Left kidney (tissue), 1 donor: ENCODE measurements at regions not wholly inside any gene's neighbourhood (a gene's known extent, or its start where the extent isn't known, plus 50 kb on each side); places are given as distances from the start of the nearest gene placed in this dataset.

ENCODE experiments used
- DNase-seq: peaks from one replicate; pipeline ENCODE4 v3.0.0-alpha.2; 2013

DNA sequence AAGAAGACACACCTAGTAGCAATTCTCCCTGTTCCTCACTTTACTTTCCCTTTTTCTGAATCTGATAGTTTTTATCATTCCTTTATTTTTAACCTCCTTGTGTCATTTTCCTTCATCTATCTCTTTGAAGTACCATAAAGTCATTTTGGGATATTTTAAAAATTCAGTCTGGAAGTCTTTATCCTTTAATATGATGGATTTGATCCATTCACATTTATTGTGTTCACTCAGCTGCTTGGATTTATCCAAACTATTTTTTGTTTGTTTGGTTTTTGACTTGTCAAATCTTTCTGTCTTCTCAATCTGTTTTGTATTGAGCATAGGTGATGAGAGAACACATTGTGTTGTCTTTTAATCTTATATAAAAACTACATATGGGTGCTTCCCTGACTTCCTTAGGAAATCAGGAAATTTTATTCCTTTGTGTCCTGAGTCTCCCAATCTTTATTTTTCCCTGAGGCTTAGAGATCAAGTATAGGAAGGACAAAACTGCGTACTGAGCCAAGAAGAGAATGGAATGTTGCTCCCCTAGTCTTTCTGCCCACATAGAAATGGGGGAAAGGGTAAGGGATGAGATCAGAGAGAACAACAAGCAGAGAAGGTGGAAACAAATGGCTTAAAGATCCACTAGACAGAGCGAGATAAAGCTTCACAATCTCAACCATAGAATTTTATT, 132.7 kb upstream of the HABP2 start:
- no peak for DNase-seq

DNA sequence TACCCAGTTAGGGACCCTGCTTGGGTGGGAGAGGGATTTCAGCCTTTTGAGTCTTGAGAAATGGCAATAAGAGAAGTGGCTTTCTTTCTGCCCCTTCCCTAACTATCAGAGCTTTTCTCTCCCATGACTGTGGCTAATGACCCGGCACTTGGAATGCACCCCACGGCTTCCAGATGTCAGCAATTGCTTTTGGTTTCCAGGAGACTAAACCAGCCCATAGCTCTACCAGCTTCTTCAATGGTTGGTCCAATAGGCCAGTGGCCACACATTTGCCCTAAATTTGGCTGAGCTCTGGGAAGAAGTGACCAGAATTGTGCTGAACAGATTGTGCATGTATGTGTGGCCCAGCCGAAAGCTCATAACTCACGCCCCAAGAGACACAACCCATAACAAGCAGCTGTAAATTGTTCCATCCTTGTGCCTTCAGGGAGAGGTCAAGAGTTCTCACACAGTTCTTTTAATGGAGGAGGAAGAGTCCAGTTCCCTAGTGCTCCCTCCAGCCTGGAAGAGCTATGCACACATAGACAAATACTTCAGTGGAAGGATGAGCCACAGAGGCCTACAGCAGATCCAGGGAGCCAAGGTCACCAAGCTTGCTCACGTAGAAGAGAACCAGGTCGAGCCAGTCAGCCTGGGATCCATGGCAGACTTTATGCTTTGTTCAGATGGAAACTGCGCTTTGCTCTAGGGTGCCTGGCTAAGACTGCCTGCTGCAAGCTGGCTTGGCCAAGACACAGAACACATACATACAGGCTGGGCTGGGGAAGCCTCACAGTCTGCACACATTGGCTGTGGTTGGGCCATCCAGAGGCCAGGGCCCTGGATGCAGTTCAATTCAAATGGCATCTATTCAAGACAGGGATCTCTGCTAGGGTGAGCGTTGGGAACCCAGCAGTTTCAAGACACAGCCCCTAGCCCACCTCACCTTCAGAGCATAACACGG, 131.8 kb upstream of the HABP2 start:
- DNase-seq: no peak

DNA sequence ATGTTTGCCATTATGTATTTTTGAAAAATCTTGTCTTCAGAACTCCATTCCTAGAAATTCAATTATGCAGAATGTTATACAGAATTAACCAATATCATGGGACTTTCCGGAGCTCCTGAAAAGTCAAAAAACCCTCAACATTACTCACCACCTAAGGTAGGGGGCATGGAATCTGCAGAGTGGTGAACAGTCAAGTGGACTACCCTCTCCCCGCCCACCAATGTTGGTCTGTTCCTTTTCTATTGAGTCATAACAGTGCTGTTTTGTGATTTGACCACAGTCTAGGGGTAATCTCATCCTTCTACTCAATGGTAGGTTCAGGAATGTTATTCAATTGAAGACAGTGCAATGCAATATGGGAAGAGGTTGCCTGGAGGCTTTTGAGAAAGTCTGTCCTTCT, 130.5 kb upstream of the HABP2 start:
- no peak for DNase-seq

DNA sequence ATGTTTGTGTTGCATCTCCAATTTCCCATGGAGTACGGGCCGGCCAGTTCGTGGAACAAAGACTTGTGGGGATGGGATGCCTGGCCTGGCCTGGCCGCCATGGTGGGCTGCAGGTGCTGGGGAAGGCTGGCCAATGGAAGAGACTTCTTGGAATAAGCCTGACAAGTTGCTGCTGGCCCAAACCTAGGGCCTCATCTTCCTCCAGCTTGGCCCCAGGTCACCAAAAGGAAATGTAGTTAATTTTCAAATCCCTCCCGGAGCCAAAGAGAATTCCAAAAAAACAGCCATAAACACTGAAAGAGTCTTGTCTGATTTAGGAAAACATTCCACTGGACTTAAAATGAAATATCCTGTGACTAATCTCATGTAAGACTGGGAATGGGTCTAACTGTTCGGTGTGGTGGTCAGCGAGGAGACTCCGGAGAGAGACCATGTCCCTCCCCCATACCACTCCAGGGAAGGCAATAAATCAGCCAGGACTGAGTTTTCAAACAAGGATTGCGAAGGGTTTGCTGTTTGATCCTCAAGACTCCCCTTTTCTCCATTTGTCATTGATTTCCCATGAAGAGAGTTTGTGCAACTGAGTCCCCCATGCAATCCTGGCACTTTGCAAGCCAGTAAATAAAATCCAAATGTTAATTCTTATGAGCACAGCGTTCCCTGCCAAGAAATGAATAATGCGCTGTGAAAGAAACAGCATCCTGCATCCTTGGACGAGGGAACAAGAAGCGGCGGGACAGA, 128.7 kb upstream of the HABP2 start:
- DNase-seq: no peak

DNA sequence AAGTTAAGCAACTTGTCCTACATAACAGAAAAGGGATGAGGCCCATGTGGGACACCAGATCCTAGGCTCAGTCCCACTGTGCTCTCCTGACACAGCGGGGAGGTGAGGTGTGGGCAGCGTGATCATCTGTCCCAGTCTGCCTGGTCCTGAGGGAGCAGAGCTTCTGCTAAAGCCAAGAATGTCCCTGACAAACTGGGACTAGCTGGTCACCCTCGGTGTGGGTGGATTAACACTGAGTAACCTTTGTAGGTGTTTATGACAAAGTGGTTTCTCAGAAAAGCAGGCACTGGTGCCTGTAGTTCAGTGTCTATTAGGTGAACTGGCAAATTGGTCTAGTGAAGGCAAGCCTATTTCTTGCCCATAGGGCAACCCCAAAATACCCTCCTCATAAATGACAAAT, 127.8 kb upstream of the HABP2 start:
- no peak for DNase-seq

DNA sequence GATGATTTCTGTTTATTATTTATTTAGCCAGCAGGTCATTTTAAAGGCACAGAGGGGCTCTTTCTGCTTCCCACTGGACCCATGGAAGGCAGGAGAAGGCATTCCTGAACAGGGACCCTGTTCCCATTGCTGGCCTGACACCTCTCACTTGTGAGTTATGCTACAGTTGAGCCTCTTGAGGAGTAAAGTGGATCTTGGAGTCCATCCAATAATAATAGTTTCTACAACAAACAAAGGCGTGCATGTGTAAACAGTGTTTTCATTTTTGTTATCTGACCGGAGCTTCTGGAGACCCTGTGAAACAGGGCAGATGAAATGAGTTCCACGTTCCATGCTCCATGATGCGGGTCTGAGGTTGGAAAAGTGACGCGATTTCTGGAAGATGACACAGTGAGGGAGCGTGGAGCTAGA, 127.3 kb upstream of the HABP2 start:
- DNase-seq: peak; percentile 62

DNA sequence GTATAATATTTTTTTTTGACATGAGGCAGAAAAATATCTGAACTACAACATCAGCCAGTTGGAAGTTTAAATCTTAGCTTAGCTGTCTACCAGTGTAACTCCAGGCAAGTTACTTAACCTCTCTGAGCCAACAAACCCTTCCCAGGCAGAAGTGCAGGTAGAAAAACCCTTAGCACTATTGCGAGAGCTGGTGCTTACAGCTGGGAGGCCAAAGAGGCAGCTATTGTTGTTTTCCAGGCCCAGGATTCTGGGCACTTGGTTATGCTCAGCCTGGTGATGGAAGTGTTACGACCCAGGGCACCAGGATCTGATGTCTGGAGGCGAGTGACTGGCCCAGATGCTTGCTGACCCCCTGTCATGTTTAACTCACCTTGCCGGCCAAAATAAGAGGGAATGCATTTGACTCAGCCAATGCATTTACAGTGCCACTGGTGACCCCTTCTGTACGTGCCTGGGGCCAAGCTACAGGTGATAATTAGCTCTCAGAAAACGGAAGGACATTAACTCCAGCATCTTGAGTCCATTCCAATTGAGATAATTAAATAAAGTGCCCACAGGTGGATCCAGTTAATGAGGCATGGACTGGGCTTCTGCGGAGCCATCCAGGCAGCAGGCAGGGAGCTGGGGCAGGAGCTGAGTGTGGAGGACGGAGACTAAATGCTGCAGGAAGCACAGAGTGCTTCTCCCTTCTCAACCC, 126.5 kb upstream of the HABP2 start:
- no peak for DNase-seq

DNA sequence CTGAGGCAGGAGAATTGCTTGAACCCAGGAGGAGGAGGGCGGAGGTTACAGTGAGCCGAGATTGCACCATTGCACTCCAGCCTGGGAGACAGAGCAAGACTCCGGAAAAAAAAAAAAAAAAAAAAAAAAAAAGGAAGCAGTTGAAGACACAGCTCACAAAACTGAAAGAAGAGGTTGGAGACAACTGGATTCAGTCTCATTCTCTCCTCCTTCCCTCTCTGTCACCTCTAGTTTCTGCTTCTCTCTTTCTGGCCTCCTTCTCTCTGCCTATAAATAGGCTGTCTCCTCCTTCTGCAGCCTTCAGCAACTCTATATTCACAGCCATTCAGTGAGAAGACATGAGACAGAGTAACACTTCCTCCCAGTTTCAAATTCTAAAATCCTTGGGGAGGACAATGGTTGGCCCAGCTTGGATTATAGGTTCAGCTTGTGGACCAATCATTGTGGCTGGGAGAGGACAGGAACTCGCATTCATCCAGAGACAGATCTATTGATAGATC, 125.6 kb upstream of the HABP2 start:
- no peak for DNase-seq

DNA sequence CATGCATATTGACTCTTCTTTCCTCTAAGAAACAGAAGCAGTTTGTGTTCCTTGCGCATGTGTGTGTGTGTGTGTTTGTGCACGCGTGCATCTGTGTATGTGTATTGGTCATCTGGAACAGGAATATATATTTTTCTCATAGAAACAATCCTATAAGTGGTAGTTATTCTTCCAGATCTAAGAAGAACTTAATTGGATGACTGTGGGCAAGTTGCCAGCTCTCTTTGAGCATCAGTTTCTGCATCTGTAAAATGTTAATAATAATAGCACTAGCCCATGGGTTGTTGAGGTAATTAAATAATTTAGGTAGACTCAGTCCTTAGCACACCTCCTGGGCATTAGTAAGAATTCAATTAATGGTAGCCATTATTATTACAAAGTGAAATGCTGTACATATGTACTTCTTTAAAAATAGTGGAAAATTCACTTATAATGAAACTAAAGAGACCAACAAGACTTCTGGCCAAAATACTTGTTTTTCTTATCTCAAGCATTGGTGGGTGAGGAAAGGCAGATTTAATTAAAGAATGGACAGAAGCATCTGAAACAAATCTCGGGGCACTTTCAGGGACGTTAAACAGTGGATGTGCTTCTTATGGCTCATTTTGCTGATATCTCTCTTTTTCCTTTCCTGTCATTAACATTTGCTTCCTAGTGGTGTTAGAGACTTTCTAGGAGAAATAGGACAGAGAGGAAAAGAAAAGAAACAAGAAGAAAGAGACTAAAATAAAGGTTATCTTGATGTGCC, 124.9 kb upstream of the HABP2 start:
- no peak for DNase-seq

DNA sequence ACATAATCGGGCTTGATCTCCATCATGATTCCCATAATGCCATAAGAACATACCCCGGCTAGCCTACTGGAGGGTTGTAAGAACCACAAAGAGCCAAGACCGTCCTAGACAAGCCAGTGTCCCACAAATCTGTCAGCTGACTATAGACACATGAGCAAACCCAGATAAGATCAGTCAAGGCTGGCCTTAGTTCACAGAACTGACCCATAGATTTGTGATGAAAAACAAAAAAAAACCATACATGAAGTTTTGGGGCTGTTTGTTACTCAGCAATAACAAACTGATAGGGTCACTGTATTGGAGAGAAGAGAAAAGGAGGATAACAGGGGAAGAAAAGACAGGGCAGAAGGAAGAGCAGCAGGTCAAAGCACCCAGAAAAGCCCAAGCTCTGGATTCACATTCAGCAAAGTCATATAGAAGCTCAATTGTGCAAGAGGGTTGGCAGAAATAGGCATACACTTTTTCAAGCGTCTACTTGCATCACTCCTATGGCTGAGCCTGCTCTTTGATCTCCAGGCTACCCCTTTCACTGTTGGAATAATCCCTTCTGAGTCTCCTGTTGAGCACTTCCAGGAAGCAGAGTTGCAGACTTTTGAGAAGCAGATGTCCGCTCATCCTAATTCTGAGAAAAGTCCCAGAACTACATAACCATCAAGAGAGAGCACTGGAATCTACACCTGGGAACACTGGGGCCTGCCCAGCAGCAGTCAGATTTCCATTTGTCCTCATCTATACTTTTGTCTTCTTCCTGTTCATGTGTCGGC, 122.0 kb upstream of the HABP2 start:
- DNase-seq: no peak

DNA sequence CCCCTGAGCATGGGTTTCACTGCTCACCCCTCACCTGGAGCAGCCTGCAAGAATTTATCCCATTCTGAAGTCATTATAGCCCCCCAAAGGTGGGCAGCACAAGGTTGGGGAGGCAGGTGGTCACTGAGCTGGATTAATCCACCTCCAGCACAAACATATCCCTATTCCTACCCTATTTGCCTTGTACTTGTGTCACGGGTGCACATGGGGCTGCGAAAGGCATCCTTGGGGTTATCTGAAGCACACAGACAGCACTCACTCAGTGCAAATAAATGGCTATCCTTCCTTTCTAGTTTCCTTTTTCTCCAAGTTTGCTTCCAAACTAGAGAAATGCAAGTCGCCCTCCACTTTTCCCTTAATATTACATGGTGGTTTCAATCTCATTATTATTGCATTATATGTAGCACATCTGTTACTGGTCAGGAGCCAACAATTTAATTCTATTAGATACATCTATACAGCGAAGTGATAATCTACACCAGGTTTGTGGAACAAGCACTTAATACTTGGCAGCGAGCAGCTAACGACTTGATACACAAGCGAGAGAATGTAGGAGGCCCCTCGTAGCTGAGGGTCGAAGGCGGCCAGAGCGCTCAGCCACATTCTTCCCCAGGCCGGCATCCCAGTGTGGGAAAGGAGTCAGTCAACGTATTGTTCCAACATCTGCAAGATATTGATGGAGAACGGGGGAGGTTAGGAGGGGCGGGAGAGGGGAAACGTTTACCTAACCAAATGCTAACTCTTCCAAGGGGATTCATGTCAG, 121.3 kb upstream of the HABP2 start:
- DNase-seq: no peak

DNA sequence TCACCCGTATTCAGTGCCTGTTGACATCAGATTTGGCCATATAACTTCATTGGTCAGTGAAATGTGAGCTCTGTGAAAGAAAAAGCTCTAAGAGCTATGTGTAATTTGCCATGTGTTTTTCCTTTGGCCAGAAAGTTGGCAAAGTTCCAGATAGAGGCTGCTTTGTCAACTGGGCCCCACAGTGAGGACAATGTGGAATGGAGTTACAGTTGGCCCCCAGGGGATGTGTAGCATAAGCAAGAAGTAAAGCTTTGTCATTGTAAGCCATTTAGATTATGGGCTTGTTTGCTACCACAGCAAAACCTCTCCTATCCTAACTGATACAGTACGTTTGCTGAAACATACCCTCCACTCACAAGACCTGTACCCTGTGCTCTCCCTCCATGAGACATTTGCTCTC, 119.1 kb upstream of the HABP2 start:
- DNase-seq: no peak

DNA sequence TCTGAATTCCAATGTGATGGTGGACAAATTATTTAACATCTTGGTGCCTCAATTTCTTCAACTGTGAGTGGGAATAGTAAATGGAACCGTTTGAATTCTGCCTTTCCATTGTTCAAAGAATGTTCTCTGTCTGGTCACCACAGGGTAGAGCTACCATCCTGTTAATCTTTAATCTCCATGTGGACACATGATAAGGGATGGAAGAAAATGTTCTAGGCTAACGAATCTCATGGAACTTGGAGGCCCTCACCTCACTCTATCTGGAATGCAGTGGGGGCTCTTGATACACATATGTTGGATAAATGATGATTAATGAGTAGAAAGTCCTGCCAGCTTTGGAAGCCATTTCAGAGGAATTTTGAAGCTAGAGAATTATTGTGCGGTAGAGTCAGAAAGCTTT, 118.5 kb upstream of the HABP2 start:
- DNase-seq: no peak

DNA sequence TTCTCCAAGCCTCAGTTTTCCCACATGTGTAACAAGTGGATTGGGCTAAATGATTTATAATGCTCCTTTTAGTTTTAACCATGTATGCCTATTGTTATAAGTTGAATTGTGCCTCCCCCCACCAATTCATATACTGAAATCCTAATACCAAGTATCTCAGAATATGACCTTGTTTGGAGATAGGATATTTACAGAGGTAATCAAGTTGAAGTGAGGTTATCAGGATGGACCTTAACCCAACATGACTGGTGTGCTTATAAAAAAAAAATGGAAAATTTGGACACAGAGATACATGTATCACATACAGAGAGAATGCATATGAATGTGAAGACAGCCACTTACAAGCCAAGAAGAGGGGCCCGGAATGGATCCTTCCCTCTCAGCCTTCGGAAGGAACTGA, 117.9 kb upstream of the HABP2 start:
- DNase-seq: no peak

DNA sequence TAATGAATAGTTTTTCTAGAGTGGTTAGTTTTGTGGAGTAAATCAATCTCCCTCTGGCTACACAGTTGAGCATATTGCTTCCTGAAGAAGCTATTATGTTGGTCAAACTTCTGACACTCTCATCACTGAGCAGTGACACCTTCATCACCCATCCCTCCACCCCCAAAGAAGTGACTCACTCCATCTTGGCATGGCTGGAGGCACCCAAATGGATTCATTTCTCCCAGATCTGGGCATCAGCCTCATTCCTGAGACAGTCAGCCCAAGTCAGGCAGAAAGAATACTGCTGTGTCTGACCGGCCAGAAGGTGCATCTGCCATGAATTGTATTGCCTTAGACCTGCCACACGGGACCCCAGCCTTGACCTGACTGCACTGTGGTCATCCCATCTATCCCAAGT, 117.0 kb upstream of the HABP2 start:
- DNase-seq: no peak

DNA sequence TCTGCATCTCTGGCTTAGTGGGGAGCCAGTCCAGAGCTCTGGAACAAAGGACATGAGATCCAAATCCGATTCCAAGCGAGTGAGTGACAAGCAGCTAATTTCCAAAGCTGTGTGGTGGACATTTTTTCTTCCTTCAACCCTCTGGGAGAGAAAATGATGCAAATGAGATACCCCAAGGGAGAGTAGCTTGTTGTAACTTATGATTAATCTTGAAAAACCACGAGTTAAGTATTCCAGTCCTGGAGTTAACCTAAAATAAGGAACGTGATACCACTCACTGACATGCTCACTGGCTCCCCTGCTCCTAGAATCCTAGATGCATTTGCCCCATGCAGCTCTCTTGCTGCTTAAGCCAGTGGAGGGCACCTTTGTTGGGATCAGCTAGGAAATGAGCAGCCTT, 116.0 kb upstream of the HABP2 start:
- no peak for DNase-seq

DNA sequence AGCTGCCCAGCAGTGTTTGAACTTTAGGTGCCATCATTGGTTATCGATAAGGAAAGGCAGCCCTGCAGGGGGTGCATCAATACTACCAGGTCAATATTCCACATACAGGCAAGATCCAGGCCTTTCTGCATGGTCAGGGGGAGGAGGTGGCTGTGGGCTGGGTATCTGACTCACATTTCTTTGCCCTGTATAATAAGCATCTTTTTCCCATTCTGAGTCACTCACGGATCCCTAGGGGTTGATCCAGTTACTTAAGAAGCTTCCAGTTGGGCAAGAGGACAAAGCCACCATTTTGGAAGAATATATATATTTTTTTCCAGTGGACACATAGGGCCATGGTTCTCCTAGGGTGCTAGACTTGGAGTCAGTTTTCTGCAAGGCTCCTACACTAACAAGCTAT, 114.2 kb upstream of the HABP2 start:
- DNase-seq: no peak

DNA sequence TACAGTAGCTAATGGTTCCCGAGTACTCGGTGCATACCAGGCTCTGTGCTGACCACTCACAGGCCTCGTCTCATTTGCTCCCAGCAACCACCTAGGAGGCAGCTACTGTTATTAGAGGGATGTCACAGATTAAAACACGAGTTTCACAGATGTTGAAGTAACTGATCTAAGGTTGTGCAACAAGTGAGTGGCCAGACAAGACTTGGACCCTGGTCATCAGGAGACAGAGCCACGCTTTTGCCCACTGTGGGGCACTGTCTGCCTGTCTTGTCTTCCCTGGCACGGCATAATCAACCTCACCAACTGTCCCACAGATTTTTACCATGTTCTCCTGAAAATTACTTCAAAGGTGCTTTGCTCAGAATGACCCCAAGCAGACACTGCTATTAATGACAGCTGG, 111.6 kb upstream of the HABP2 start:
- no peak for DNase-seq

DNA sequence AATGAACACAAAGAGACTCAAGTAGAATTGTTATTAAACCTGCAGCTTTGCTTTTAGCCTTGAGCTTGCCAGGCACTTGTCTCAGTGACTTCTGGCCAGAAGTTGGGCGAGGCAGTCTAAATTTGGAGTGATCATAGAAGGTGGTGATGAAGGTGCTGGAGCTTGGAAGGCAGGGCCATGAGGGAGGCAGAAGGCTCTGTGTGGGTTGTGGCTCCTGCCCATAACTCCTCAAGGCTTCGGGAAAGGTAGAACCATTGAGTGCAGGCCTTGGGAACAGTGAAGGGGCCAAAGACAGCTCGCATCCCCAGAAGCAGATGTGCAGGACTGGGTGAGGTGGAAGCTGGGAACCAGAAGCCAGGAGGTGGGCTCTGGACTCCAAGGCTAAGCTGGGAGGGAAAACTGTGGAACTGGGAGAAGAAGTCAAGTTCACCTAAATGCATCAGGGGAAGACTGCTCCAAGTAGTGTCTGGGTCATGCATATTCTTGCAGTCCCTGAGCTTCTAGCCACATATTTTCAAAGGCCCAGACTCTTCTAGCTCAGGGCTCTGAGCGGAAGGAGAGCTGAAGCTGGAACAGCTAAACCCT, 111.1 kb upstream of the HABP2 start:
- no peak for DNase-seq
